ENCODE measurements at regions not wholly inside any gene's neighbourhood (a gene's known extent, or its start where the extent isn't known, plus 50 kb on each side); places are given as distances from the start of the nearest gene placed in this dataset.

GRCh38 chr2:2708575-2709430, 377.7 kb upstream of the MYT1L start:
- H3K27ac ChIP-seq (ENCODE audit: low read depth in 1 of 2, low read length in 2 of 2), result no peak overlapping the region
- no peaks in the 10 kb centered on the region for H3K27me3 ChIP-seq (ENCODE audit: control insufficient read depth in 1 of 2, insufficient read depth in 2 of 2, low read length in 2 of 2)
- Mint-ChIP-seq H3K27ac (no peak overlapping the region), H3K4me3 (no peak overlapping the region), H3K36me3 (ENCODE audit: low read depth) (no peaks in the 10 kb centered on the region), H3K9me3 (no peaks in the 10 kb centered on the region), H3K27me3 (no peaks in the 10 kb centered on the region), H3K4me1 (ENCODE audit: low read depth) (peaks cover 26% of the 10 kb centered on the region)
- H3K4me3 ChIP-seq (ENCODE audit: low read length), result no peak overlapping the region
- DNase-seq (no peak), ATAC-seq (ENCODE audit: poor library complexity) (no peak)
- H3K4me1 ChIP-seq (ENCODE audit: insufficient read depth, low read length), result peaks cover 11% of the 10 kb centered on the region
- ChIA-PET CTCF (no interaction called here), POLR2A (no interaction called here)
- intact Hi-C loops (cut with DNase I, micrococcal nuclease), result no loop called here
- peaks cover 0 to 3% of the 10 kb centered on the region in 2 experiments for H3K9me3 ChIP-seq (ENCODE audit: control insufficient read depth in 1 of 2, insufficient read depth in 1 of 2, low read length in 2 of 2)
- no peaks in the 10 kb centered on the region for H3K36me3 ChIP-seq (ENCODE audit: insufficient read depth, low read length)
- TF ChIP-seq, protein P1, sequence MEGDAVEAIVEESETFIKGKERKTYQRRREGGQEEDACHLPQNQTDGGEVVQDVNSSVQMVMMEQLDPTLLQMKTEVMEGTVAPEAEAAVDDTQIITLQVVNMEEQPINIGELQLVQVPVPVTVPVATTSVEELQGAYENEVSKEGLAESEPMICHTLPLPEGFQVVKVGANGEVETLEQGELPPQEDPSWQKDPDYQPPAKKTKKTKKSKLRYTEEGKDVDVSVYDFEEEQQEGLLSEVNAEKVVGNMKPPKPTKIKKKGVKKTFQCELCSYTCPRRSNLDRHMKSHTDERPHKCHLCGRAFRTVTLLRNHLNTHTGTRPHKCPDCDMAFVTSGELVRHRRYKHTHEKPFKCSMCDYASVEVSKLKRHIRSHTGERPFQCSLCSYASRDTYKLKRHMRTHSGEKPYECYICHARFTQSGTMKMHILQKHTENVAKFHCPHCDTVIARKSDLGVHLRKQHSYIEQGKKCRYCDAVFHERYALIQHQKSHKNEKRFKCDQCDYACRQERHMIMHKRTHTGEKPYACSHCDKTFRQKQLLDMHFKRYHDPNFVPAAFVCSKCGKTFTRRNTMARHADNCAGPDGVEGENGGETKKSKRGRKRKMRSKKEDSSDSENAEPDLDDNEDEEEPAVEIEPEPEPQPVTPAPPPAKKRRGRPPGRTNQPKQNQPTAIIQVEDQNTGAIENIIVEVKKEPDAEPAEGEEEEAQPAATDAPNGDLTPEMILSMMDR (IDR thresholded peaks at IDR 0.05), result no peak

- no peaks in the 10 kb centered on the region for H3K36me3 ChIP-seq (ENCODE audit: insufficient read depth, low read length)
- H3K4me3 Mint-ChIP-seq, result no peak overlapping the region
- H3K27me3 Mint-ChIP-seq, result no peaks in the 10 kb centered on the region
- intact Hi-C loops (cut with DNase I, micrococcal nuclease), result no loop called here
- no peak overlapping the region for H3K4me3 ChIP-seq (ENCODE audit: low read length)
- TF ChIP-seq, protein P1 (IDR thresholded peaks at IDR 0.05), result no peak
- no peaks in the 10 kb centered on the region for H3K36me3 Mint-ChIP-seq (ENCODE audit: low read depth)
- DNase-seq (no peak), ATAC-seq (ENCODE audit: poor library complexity) (no peak)
- no peaks in the 10 kb centered on the region for H3K27me3 ChIP-seq (ENCODE audit: control insufficient read depth in 1 of 2, insufficient read depth in 2 of 2, low read length in 2 of 2)
- ChIA-PET POLR2A (no interaction called here), CTCF (no interaction called here)
- H3K9me3 Mint-ChIP-seq, result no peaks in the 10 kb centered on the region
- peak overlapping the region; percentile 34 for H3K27ac Mint-ChIP-seq
- peaks cover 0 to 3% of the 10 kb centered on the region in 2 experiments for H3K9me3 ChIP-seq (ENCODE audit: control insufficient read depth in 1 of 2, insufficient read depth in 1 of 2, low read length in 2 of 2)
- H3K27ac ChIP-seq (ENCODE audit: low read depth in 1 of 2, low read length in 2 of 2), result no peak overlapping the region
- H3K4me1 ChIP-seq (ENCODE audit: insufficient read depth, low read length), result peaks cover 11% of the 10 kb centered on the region
- H3K4me1 Mint-ChIP-seq (ENCODE audit: low read depth), result peaks cover 26% of the 10 kb centered on the region
These were observed 376.3 kb upstream of the MYT1L start for GRCh38 chr2:2707206-2707991.

DNA sequence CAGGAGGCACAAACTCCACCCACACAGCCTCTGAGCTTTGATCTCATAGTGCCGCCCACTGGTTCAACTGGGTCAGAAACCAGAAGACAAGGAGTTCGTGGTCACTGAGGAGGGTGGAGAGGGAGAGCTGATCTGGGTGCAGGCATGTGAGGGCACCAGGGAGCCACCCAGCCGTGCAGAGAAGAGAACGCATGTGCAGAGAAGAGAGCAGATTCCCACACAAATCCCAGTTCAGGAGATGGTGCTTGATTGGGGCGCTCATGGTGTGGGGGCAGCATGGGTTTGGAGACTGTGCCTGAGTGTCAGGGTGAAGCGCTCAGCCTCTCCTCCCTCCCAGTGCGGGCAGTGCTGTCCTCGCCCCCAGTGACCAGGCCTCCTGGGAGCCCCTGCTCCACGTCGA, 375.2 kb upstream of the MYT1L start:
- no peak overlapping the region for H3K4me3 Mint-ChIP-seq
- TF ChIP-seq, protein P1 (IDR thresholded peaks at IDR 0.05), result no peak
- Histone ChIP-seq H3K36me3 (ENCODE audit: insufficient read depth, low read length) (no peaks in the 10 kb centered on the region), H3K27me3 (ENCODE audit: control insufficient read depth in 1 of 2, insufficient read depth in 2 of 2, low read length in 2 of 2) (no peaks in the 10 kb centered on the region), H3K9me3 (ENCODE audit: control insufficient read depth in 1 of 2, insufficient read depth in 1 of 2, low read length in 2 of 2) (peaks cover 0 to 4% of the 10 kb centered on the region in 2 experiments), H3K4me1 (ENCODE audit: insufficient read depth, low read length) (peaks cover 11% of the 10 kb centered on the region), H3K27ac (ENCODE audit: low read depth in 1 of 2, low read length in 2 of 2) (no peak overlapping the region), H3K4me3 (ENCODE audit: low read length) (no peak overlapping the region)
- H3K27ac Mint-ChIP-seq, result no peak overlapping the region
- peaks cover 26% of the 10 kb centered on the region for H3K4me1 Mint-ChIP-seq (ENCODE audit: low read depth)
- intact Hi-C loops (cut with DNase I, micrococcal nuclease), result no loop called here
- no peaks in the 10 kb centered on the region for H3K36me3 Mint-ChIP-seq (ENCODE audit: low read depth)
- ChIA-PET POLR2A (no interaction called here), CTCF (no interaction called here)
- H3K9me3 Mint-ChIP-seq, result no peaks in the 10 kb centered on the region
- ATAC-seq (ENCODE audit: poor library complexity) (no peak), DNase-seq (no peak)
- no peaks in the 10 kb centered on the region for H3K27me3 Mint-ChIP-seq

All from CD4-positive, alpha-beta T cell (primary cell).